ENCODE measurements at regions not wholly inside any gene's neighbourhood (a gene's known extent, or its start where the extent isn't known, plus 50 kb on each side); places are given as distances from the start of the nearest gene placed in this dataset.

- TF ChIP-seq, protein P1, sequence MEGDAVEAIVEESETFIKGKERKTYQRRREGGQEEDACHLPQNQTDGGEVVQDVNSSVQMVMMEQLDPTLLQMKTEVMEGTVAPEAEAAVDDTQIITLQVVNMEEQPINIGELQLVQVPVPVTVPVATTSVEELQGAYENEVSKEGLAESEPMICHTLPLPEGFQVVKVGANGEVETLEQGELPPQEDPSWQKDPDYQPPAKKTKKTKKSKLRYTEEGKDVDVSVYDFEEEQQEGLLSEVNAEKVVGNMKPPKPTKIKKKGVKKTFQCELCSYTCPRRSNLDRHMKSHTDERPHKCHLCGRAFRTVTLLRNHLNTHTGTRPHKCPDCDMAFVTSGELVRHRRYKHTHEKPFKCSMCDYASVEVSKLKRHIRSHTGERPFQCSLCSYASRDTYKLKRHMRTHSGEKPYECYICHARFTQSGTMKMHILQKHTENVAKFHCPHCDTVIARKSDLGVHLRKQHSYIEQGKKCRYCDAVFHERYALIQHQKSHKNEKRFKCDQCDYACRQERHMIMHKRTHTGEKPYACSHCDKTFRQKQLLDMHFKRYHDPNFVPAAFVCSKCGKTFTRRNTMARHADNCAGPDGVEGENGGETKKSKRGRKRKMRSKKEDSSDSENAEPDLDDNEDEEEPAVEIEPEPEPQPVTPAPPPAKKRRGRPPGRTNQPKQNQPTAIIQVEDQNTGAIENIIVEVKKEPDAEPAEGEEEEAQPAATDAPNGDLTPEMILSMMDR (IDR thresholded peaks at IDR 0.05 in 8 of 11, conservative IDR thresholded peaks at IDR 0.05 in 3 of 11): no peak
- TF ChIP-seq POLR2A (IDR thresholded peaks at IDR 0.05): no peak
- no peak for TF ChIP-seq POLR2AphosphoS5 (IDR thresholded peaks at IDR 0.05)
Measured at GRCh38 chrX:39802908-39803307, 294.9 kb downstream of the BCOR start.

Data from spleen (tissue), 7 donors.